ENCODE measurements at regions not wholly inside any gene's neighbourhood (a gene's known extent, or its start where the extent isn't known, plus 50 kb on each side); places are given as distances from the start of the nearest gene placed in this dataset.
A peak's percentile ranks its signal among the peaks of the same experiment; 100 is the strongest.

DNA sequence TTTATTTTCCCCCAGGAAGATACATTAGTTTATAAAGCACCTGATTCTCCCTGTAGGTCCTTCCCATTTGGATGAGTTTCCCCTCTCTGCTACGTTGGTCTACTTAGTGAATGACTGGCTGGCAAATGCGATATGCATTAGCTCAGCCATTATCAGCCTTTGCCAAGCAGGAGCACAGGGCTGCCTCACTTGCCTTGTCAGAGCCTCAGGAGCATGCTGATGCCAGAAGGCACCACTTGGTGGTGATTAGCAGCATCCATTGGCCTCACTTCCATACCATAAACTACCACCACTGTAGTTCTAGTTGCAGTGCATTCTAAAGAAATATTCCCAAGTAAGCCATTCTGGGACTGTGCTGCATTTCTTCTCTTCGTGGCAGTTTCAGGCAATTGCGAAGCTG is 442.8 kb upstream of the CHST9 start:
- WGBS (ENCODE audit: extremely low coverage, insufficient read length, low lambda C conversion rate) = no CpG with 5 or more reads among the region's 4 CpGs
- H2AFZ ChIP-seq (ENCODE audit: low read length) = no peak overlapping the region
- no peak overlapping the region for H3K27ac Mint-ChIP-seq

More for the DNA sequence above, 442.8 kb upstream of the CHST9 start:
- H3K4me1 ChIP-seq (ENCODE audit: insufficient read depth, low read length) = no peaks in the 10 kb centered on the region
- TF ChIP-seq, protein P1, sequence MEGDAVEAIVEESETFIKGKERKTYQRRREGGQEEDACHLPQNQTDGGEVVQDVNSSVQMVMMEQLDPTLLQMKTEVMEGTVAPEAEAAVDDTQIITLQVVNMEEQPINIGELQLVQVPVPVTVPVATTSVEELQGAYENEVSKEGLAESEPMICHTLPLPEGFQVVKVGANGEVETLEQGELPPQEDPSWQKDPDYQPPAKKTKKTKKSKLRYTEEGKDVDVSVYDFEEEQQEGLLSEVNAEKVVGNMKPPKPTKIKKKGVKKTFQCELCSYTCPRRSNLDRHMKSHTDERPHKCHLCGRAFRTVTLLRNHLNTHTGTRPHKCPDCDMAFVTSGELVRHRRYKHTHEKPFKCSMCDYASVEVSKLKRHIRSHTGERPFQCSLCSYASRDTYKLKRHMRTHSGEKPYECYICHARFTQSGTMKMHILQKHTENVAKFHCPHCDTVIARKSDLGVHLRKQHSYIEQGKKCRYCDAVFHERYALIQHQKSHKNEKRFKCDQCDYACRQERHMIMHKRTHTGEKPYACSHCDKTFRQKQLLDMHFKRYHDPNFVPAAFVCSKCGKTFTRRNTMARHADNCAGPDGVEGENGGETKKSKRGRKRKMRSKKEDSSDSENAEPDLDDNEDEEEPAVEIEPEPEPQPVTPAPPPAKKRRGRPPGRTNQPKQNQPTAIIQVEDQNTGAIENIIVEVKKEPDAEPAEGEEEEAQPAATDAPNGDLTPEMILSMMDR (conservative IDR thresholded peaks at IDR 0.05) = peak; percentile 43; the same call in 2 of the 3 replicates
- no peak overlapping the region for H3K56ac ChIP-seq (ENCODE audit: insufficient read length, low read depth, low read length)
- H2BK20ac ChIP-seq (ENCODE audit: low read depth, low read length, poor library complexity, severe bottlenecking) = no peak overlapping the region
- H3K4me3 Mint-ChIP-seq = no peak overlapping the region
- H2BK120ac ChIP-seq (ENCODE audit: low read depth, low read length, poor library complexity, severe bottlenecking) = no peak overlapping the region
- no peak overlapping the region for H3K4ac ChIP-seq (ENCODE audit: low read depth, low read length)
- H3K23ac ChIP-seq (ENCODE audit: insufficient read length, low read depth, low read length) = no peak overlapping the region
- H3K79me2 ChIP-seq (ENCODE audit: insufficient read depth, low read length) = no peaks in the 10 kb centered on the region
- H3K18ac ChIP-seq (ENCODE audit: insufficient read length, low read depth, low read length) = no peak overlapping the region
- H3K9me3 ChIP-seq (ENCODE audit: control insufficient read depth, low read depth, low read length) = no peaks in the 10 kb centered on the region
- no peak overlapping the region for H2BK12ac ChIP-seq (ENCODE audit: insufficient read length, low read depth, low read length)
- no peak overlapping the region for H3K27ac ChIP-seq (ENCODE audit: insufficient read length, low read depth, low read length)
- no peaks in the 10 kb centered on the region for H3K79me1 ChIP-seq (ENCODE audit: insufficient read depth, low read depth, low read length, poor library complexity, severe bottlenecking)
- H3K23me2 ChIP-seq (ENCODE audit: insufficient read length, low read depth, low read length, poor library complexity, severe bottlenecking) = no peaks in the 10 kb centered on the region
- no peak overlapping the region for H4K5ac ChIP-seq (ENCODE audit: insufficient read length, low read depth, low read length)
- H2BK15ac ChIP-seq (ENCODE audit: low read depth, low read length) = no peak overlapping the region
- no peak overlapping the region for H4K91ac ChIP-seq (ENCODE audit: insufficient read length, low read depth, low read length)
- no peak overlapping the region for H4K8ac ChIP-seq (replicated peaks; ENCODE audit: insufficient read length, low read depth, low read length)
- DNase-seq = peak; percentile 41
- H3K9me3 Mint-ChIP-seq = no peaks in the 10 kb centered on the region
- no peak overlapping the region for H3K9ac ChIP-seq (ENCODE audit: extremely low read depth, insufficient read length, low read length)
- no peaks in the 10 kb centered on the region for H4K20me1 ChIP-seq (ENCODE audit: control insufficient read depth, insufficient read depth, insufficient read length)
- no peaks in the 10 kb centered on the region for H3K27me3 Mint-ChIP-seq (ENCODE audit: low read depth)
- no peaks in the 10 kb centered on the region for H3K27me3 ChIP-seq (ENCODE audit: insufficient read depth, low read length)
- no peak overlapping the region for H2BK5ac ChIP-seq (ENCODE audit: insufficient read length, low read length)
- no peaks in the 10 kb centered on the region for H3K36me3 Mint-ChIP-seq (ENCODE audit: insufficient read depth in 1 of 3, low read depth in 3 of 3)
- no peak overlapping the region for H3K14ac ChIP-seq (ENCODE audit: insufficient read depth, low read length)
- H3K4me2 ChIP-seq (ENCODE audit: insufficient read depth, insufficient read length, low read length) = no peak overlapping the region
- H3T11ph ChIP-seq (ENCODE audit: low read length) = no peak overlapping the region
- H2AK5ac ChIP-seq (ENCODE audit: insufficient read length, low read length) = no peak overlapping the region
- H3K4me1 Mint-ChIP-seq = no peaks in the 10 kb centered on the region
